ENCODE measurements at regions not wholly inside any gene's neighbourhood (a gene's known extent, or its start where the extent isn't known, plus 50 kb on each side); places are given as distances from the start of the nearest gene placed in this dataset.
"Not testable (repeated sequence)": the region's sequence is repeated elsewhere in the genome, so short reads cannot be mapped to it uniquely, and the experiment has no call there.

- no peak for FAIRE-seq
Observed at GRCh38 chr14:106586098-106586704, 1059.8 kb downstream of the TMEM121 start.

- not testable (repeated sequence) for FAIRE-seq
Observed at GRCh38 chr14:106591539-106591938, 1065.2 kb downstream of the TMEM121 start.

GRCh38 chr14:106592115-106592852, 1065.9 kb downstream of the TMEM121 start:
- FAIRE-seq: not testable (repeated sequence)

GRCh38 chr14:106599209-106599608, 1072.8 kb downstream of the TMEM121 start:
- no peak for FAIRE-seq

GRCh38 chr14:106605548-106606448, 1079.4 kb downstream of the TMEM121 start:
- FAIRE-seq: peak; percentile 35

GRCh38 chr14:106606936-106607335, 1080.6 kb downstream of the TMEM121 start:
- FAIRE-seq: no peak

- FAIRE-seq: no peak
Observed at GRCh38 chr14:106610691-106611090, 1084.3 kb downstream of the TMEM121 start.

- FAIRE-seq: no peak
Observed at GRCh38 chr14:106613256-106613655, 1086.9 kb downstream of the TMEM121 start.

- FAIRE-seq: not testable (repeated sequence)
Observed at GRCh38 chr14:106618471-106618951, 1092.1 kb downstream of the TMEM121 start.

GRCh38 chr14:106619606-106620005, 1093.2 kb downstream of the TMEM121 start:
- FAIRE-seq: no peak

GRCh38 chr14:106620368-106620767, 1094.0 kb downstream of the TMEM121 start:
- FAIRE-seq: no peak

GRCh38 chr14:106622200-106622745, 1095.9 kb downstream of the TMEM121 start:
- FAIRE-seq: no peak

- no peak for FAIRE-seq
Observed at GRCh38 chr14:106625186-106625585, 1098.8 kb downstream of the TMEM121 start.

- FAIRE-seq: not testable (repeated sequence)
Observed at GRCh38 chr14:106626469-106626868, 1100.1 kb downstream of the TMEM121 start.

- not testable (repeated sequence) for FAIRE-seq
Observed at GRCh38 chr14:106626942-106627588, 1100.7 kb downstream of the TMEM121 start.

GRCh38 chr14:106631879-106632278, 1105.5 kb downstream of the TMEM121 start:
- no peak for FAIRE-seq

- FAIRE-seq: no peak
Observed at GRCh38 chr14:106633721-106634120, 1107.3 kb downstream of the TMEM121 start.

GRCh38 chr14:106635569-106635968, 1109.2 kb downstream of the TMEM121 start:
- FAIRE-seq: no peak

- FAIRE-seq: not testable (repeated sequence)
Observed at GRCh38 chr14:106638786-106639452, 1112.5 kb downstream of the TMEM121 start.

- no peak for FAIRE-seq
Observed at GRCh38 chr14:106642090-106642489, 1115.7 kb downstream of the TMEM121 start.

- FAIRE-seq: not testable (repeated sequence)
Observed at GRCh38 chr14:106642971-106643370, 1116.6 kb downstream of the TMEM121 start.

- not testable (repeated sequence) for FAIRE-seq
Observed at GRCh38 chr14:106648874-106649273, 1122.5 kb downstream of the TMEM121 start.
